GM23338 (cell line): ENCODE measurements at regions not wholly inside any gene's neighbourhood (a gene's known extent, or its start where the extent isn't known, plus 50 kb on each side); places are given as distances from the start of the nearest gene placed in this dataset.

Experiments used
- ATAC-seq: fragments of 200-7000 bp; cut with Tn5 transposase; 3 replicates; pipeline ENCODE4 v1.9.1; 2020
- DNase-seq: peaks from one replicate; pipeline ENCODE4 v3.0.0-alpha.2; 2015; ENCODE audit warnings: low spot score
- H2AFZ ChIP-seq: fragments of 200-600 bp; sonication (generic); 2 replicates; pipeline ENCODE4 v1.8.0; 2016; ENCODE audit warnings: antibody characterized with exemption, mild to moderate bottlenecking, moderate library complexity
- H3F3A ChIP-seq: fragments of 200-600 bp; sonication (generic); replicated peaks from 2 replicates; pipeline ENCODE4 v1.8.0; 2017; ENCODE audit warnings: antibody characterized with exemption, mixed run types, low read depth
- H3K27ac ChIP-seq: fragments of 200-600 bp; sonication (generic); 2 replicates; pipeline ENCODE4 v1.6.1; 2016; ENCODE audit warnings: low read depth
- H3K27me3 ChIP-seq: fragments of 200-600 bp; sonication (generic); 2 replicates; pipeline ENCODE4 v1.8.0; 2016; ENCODE audit warnings: mild to moderate bottlenecking, mixed run types, moderate library complexity; ENCODE audit not compliant: insufficient read depth
- H3K36me3 ChIP-seq: fragments of 200-600 bp; sonication (generic); 2 replicates; pipeline ENCODE4 v1.8.0; 2016; ENCODE audit warnings: mild to moderate bottlenecking; ENCODE audit not compliant: insufficient read depth
- H3K4me1 ChIP-seq: fragments of 200-600 bp; sonication (generic); 2 replicates; pipeline ENCODE4 v1.8.0; 2016; ENCODE audit warnings: mild to moderate bottlenecking, moderate library complexity; ENCODE audit not compliant: insufficient read depth
- H3K4me2 ChIP-seq: fragments of 200-600 bp; sonication (generic); 2 replicates; pipeline ENCODE4 v1.7.1; 2017; ENCODE audit warnings: mixed run types
- H3K4me3 ChIP-seq: fragments of 200-600 bp; sonication (generic); 2 replicates; pipeline ENCODE4 v1.6.1; 2016; ENCODE audit warnings: mixed run types
- H3K79me2 ChIP-seq: fragments of 200-600 bp; sonication (generic); replicated peaks from 2 replicates; pipeline ENCODE4 v1.8.0; 2017; ENCODE audit warnings: mild to moderate bottlenecking; ENCODE audit not compliant: insufficient read depth
- H3K9me2 ChIP-seq: fragments of 200-600 bp; sonication (generic); 2 replicates; pipeline ENCODE4 v1.8.0; 2017; ENCODE audit not compliant: insufficient read depth
- H4K20me1 ChIP-seq: fragments of 200-600 bp; sonication (generic); replicated peaks from 2 replicates; pipeline ENCODE4 v1.8.0; 2017; ENCODE audit warnings: mild to moderate bottlenecking; ENCODE audit not compliant: insufficient read depth
- H3K27ac Mint-ChIP-seq: 2 replicates; pipeline ENCODE4 v1.8.0; 2020; ENCODE audit warnings: inconsistent platforms, mild to moderate bottlenecking, moderate library complexity, mixed read lengths
- H3K27me3 Mint-ChIP-seq: 3 replicates; pipeline ENCODE4 v1.8.0; 2022; ENCODE audit warnings: low read depth, mild to moderate bottlenecking, moderate library complexity, mixed read lengths, inconsistent platforms; ENCODE audit not compliant: insufficient read depth, poor library complexity
- H3K36me3 Mint-ChIP-seq: 3 replicates; pipeline ENCODE4 v1.8.0; 2021; ENCODE audit warnings: low read depth, mild to moderate bottlenecking, inconsistent platforms, moderate library complexity, mixed read lengths
- H3K4me1 Mint-ChIP-seq: 3 replicates; pipeline ENCODE4 v1.8.0; 2020; ENCODE audit warnings: mild to moderate bottlenecking, inconsistent platforms, mixed read lengths
- H3K4me3 Mint-ChIP-seq: 3 replicates; pipeline ENCODE4 v1.8.0; 2021; ENCODE audit warnings: moderate library complexity, mild to moderate bottlenecking, inconsistent platforms, mixed read lengths
- H3K9me3 Mint-ChIP-seq: 3 replicates; pipeline ENCODE4 v1.8.0; 2020; ENCODE audit warnings: moderate library complexity, mild to moderate bottlenecking, inconsistent platforms, mixed read lengths
- EZH2 ChIP-seq: fragments of 200-600 bp; sonication (generic); IDR thresholded peaks from one replicate; pipeline ENCODE4 v1.8.0; 2017; ENCODE audit warnings: antibody characterized with exemption, mild to moderate bottlenecking, low read depth; ENCODE audit not compliant: unreplicated experiment
- EZH2phosphoT487 ChIP-seq: fragments of 200-600 bp; sonication (generic); IDR thresholded peaks from one replicate; pipeline ENCODE4 v1.8.1; 2018; ENCODE audit warnings: antibody characterized with exemption; ENCODE audit not compliant: unreplicated experiment
- JUNB ChIP-seq: IDR thresholded peaks from one replicate; pipeline ENCODE4 v1.6.1; 2016; ENCODE audit warnings: antibody characterized with exemption; ENCODE audit not compliant: unreplicated experiment
- NANOG ChIP-seq: IDR thresholded peaks from 2 replicates; pipeline ENCODE4 v1.6.1; 2016; ENCODE audit warnings: antibody characterized with exemption, borderline replicate concordance
- POLR2AphosphoS5 ChIP-seq: IDR thresholded peaks from 2 replicates; pipeline ENCODE4 v1.6.1; 2016; ENCODE audit warnings: antibody characterized with exemption, low read depth
- ZNF114 ChIP-seq: fragments of 250-450 bp; sonication (Bioruptor Pico); IDR thresholded peaks from 2 replicates; pipeline ENCODE4 v1.5.0; 2020; ENCODE audit warnings: mild to moderate bottlenecking, moderate library complexity
- ZNF331 ChIP-seq: fragments of 250-450 bp; sonication (Bioruptor Pico); IDR thresholded peaks from 2 replicates; pipeline ENCODE4 v1.5.0; 2020; ENCODE audit warnings: low read depth, mild to moderate bottlenecking, moderate library complexity
- ZNF462 ChIP-seq: fragments of 250-450 bp; sonication (Bioruptor Pico); IDR thresholded peaks from 2 replicates; pipeline ENCODE4 v1.5.0; 2020; ENCODE audit warnings: mild to moderate bottlenecking, moderate library complexity
- TF ChIP-seq, protein P1 (sequence below): IDR thresholded peaks from 2 replicates; pipeline ENCODE4 v1.6.1; 2016; ENCODE audit warnings: antibody characterized with exemption
- TF ChIP-seq, protein P2 (sequence below): IDR thresholded peaks from one replicate; pipeline ENCODE4 v1.6.1; 2018; ENCODE audit warnings: antibody characterized with exemption; ENCODE audit not compliant: unreplicated experiment

- H3K4me3 Mint-ChIP-seq, result no peak overlapping the region
- Histone ChIP-seq H3K36me3 (no peaks in the 10 kb centered on the region), H3K9me2 (peaks cover 9% of the 10 kb centered on the region), H3K79me2 (no peaks in the 10 kb centered on the region), H3F3A (no peaks in the 10 kb centered on the region), H3K27me3 (no peaks in the 10 kb centered on the region), H4K20me1 (no peaks in the 10 kb centered on the region), H3K4me1 (no peaks in the 10 kb centered on the region), H3K4me3 (no peak overlapping the region), H3K27ac (no peak overlapping the region), H3K4me2 (no peak overlapping the region), H2AFZ (no peak overlapping the region)
- DNase-seq (no peak), ATAC-seq (no peak)
- H3K9me3 Mint-ChIP-seq, result peaks cover 4% of the 10 kb centered on the region; the same call in 1 of the 3 replicates
- peaks cover 4% of the 10 kb centered on the region for H3K4me1 Mint-ChIP-seq
- H3K27ac Mint-ChIP-seq, result no peak overlapping the region
- TF ChIP-seq, protein P1, sequence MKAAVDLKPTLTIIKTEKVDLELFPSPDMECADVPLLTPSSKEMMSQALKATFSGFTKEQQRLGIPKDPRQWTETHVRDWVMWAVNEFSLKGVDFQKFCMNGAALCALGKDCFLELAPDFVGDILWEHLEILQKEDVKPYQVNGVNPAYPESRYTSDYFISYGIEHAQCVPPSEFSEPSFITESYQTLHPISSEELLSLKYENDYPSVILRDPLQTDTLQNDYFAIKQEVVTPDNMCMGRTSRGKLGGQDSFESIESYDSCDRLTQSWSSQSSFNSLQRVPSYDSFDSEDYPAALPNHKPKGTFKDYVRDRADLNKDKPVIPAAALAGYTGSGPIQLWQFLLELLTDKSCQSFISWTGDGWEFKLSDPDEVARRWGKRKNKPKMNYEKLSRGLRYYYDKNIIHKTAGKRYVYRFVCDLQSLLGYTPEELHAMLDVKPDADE, result no peak
- TF ChIP-seq ZNF462 (CRISPR knock-in tag) (no peak), EZH2phosphoT487 (no peak), ZNF114 (no peak), NANOG (no peak), JUNB (no peak), POLR2AphosphoS5 (no peak), ZNF331 (CRISPR knock-in tag) (no peak), EZH2 (no peak)
- TF ChIP-seq, protein P2, sequence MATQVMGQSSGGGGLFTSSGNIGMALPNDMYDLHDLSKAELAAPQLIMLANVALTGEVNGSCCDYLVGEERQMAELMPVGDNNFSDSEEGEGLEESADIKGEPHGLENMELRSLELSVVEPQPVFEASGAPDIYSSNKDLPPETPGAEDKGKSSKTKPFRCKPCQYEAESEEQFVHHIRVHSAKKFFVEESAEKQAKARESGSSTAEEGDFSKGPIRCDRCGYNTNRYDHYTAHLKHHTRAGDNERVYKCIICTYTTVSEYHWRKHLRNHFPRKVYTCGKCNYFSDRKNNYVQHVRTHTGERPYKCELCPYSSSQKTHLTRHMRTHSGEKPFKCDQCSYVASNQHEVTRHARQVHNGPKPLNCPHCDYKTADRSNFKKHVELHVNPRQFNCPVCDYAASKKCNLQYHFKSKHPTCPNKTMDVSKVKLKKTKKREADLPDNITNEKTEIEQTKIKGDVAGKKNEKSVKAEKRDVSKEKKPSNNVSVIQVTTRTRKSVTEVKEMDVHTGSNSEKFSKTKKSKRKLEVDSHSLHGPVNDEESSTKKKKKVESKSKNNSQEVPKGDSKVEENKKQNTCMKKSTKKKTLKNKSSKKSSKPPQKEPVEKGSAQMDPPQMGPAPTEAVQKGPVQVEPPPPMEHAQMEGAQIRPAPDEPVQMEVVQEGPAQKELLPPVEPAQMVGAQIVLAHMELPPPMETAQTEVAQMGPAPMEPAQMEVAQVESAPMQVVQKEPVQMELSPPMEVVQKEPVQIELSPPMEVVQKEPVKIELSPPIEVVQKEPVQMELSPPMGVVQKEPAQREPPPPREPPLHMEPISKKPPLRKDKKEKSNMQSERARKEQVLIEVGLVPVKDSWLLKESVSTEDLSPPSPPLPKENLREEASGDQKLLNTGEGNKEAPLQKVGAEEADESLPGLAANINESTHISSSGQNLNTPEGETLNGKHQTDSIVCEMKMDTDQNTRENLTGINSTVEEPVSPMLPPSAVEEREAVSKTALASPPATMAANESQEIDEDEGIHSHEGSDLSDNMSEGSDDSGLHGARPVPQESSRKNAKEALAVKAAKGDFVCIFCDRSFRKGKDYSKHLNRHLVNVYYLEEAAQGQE, result no peak
- no peaks in the 10 kb centered on the region for H3K27me3 Mint-ChIP-seq
- no peaks in the 10 kb centered on the region; the same call in 2 of the 3 replicates for H3K36me3 Mint-ChIP-seq
Measured at GRCh38 chr15:36331531-36332275, 247.7 kb upstream of the CDIN1 start.
